Effector memory CD4-positive, alpha-beta T cell (primary cell): ENCODE measurements at regions not wholly inside any gene's neighbourhood (a gene's known extent, or its start where the extent isn't known, plus 50 kb on each side); places are given as distances from the start of the nearest gene placed in this dataset.
"Not testable (repeated sequence)": the region's sequence is repeated elsewhere in the genome, so short reads cannot be mapped to it uniquely, and the experiment has no call there.

Experiments used
- DNase-seq, 3 donors: peaks; one replicate each; pipeline ENCODE4 v3.0.0-alpha.2; 2020
- H3K27ac ChIP-seq: 2 replicates; pipeline ENCODE4 v1.7.0; 2013; ENCODE audit warnings: mild to moderate bottlenecking, low read length, moderate library complexity; ENCODE audit not compliant: insufficient read depth, poor library complexity, severe bottlenecking
- H3K27me3 ChIP-seq: replicated peaks from 2 replicates; pipeline ENCODE4 v1.7.0; 2013; ENCODE audit warnings: mild to moderate bottlenecking, low read length; ENCODE audit not compliant: insufficient read depth, control insufficient read depth, poor library complexity, severe bottlenecking
- H3K36me3 ChIP-seq: 2 replicates; pipeline ENCODE4 v1.7.0; 2013; ENCODE audit warnings: mild to moderate bottlenecking, low read length, moderate library complexity; ENCODE audit not compliant: control insufficient read depth, insufficient read depth
- H3K4me1 ChIP-seq: 2 replicates; pipeline ENCODE4 v1.7.0; 2013; ENCODE audit warnings: low read length, mild to moderate bottlenecking; ENCODE audit not compliant: control insufficient read depth, insufficient read depth, poor library complexity, severe bottlenecking
- H3K4me3 ChIP-seq: 2 replicates; pipeline ENCODE4 v1.7.0; 2013; ENCODE audit warnings: low read length, low read depth, mild to moderate bottlenecking; ENCODE audit not compliant: insufficient read depth, poor library complexity, severe bottlenecking
- H3K9me3 ChIP-seq: 2 replicates; pipeline ENCODE4 v1.7.0; 2013; ENCODE audit warnings: mild to moderate bottlenecking, low read length, moderate library complexity; ENCODE audit not compliant: control insufficient read depth

- Histone ChIP-seq H3K36me3 (no peaks in the 10 kb centered on the region), H3K27ac (no peak overlapping the region), H3K4me3 (no peak overlapping the region), H3K27me3 (no peaks in the 10 kb centered on the region), H3K4me1 (no peaks in the 10 kb centered on the region), H3K9me3 (no peaks in the 10 kb centered on the region)
- no peak for DNase-seq
Observed at GRCh38 chr3:40924559-40925141, 274.7 kb upstream of the CTNNB1 start.

GRCh38 chr3:40925231-40925630 is 274.1 kb upstream of the CTNNB1 start:
- DNase-seq: no peak
- Histone ChIP-seq H3K9me3 (no peaks in the 10 kb centered on the region), H3K36me3 (no peaks in the 10 kb centered on the region), H3K4me1 (no peaks in the 10 kb centered on the region), H3K27me3 (no peaks in the 10 kb centered on the region), H3K27ac (no peak overlapping the region), H3K4me3 (no peak overlapping the region)

DNA sequence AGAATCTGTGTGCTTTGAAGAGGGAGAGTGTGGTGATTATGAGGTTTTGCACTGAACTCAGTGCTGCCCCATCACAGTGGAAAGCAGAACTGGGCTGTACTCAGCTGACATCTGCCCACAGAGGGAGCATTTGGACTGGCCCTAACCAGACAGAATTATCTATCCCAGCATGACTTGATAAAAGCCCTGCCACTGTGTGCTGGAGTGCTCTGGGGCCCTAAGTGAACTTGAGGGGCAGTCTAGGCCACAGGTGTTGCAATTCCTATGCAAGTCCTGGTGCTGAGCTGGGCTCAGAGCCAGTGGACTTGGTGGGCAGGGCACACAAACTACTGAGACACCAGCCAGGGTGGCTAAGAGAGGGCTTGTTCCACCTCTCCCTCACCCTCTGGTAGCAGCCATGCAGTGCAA is 269.2 kb upstream of the CTNNB1 start:
- H3K27me3 ChIP-seq: no peaks in the 10 kb centered on the region
- no peak overlapping the region for H3K4me3 ChIP-seq
- H3K4me1 ChIP-seq: no peaks in the 10 kb centered on the region
- no peaks in the 10 kb centered on the region for H3K36me3 ChIP-seq
- no peak overlapping the region for H3K27ac ChIP-seq
- H3K9me3 ChIP-seq: no peaks in the 10 kb centered on the region
- no peak for DNase-seq

DNA sequence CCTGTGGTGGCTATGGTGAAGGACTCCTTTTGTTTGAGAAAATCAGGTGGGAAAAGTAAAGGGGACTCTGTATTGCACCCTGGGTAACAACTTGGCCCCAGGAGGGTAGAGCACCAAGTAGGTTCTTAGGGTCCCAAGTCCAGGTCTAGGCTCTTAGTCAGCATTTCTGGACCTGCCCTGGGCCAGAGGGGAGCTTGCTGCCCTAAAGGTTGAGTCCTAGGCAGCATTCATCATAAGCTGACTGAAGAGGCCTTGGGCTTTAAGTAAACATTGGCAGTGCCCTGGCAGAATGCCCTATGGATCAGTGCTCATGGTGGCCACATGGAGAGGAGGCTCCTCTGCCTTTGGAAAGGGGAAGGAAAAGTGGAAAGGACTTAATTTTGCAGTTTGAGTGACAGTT is 268.5 kb upstream of the CTNNB1 start:
- Histone ChIP-seq H3K4me3 (no peak overlapping the region), H3K27me3 (no peaks in the 10 kb centered on the region), H3K4me1 (no peaks in the 10 kb centered on the region), H3K9me3 (no peaks in the 10 kb centered on the region), H3K27ac (no peak overlapping the region), H3K36me3 (no peaks in the 10 kb centered on the region)
- DNase-seq: no peak

GRCh38 chr3:40938591-40938990 is 260.7 kb upstream of the CTNNB1 start:
- no peak overlapping the region for H3K4me3 ChIP-seq
- no peak overlapping the region for H3K27ac ChIP-seq
- H3K27me3 ChIP-seq: no peaks in the 10 kb centered on the region
- H3K4me1 ChIP-seq: no peaks in the 10 kb centered on the region
- H3K36me3 ChIP-seq: no peaks in the 10 kb centered on the region
- H3K9me3 ChIP-seq: no peaks in the 10 kb centered on the region
- DNase-seq: no peak

DNA sequence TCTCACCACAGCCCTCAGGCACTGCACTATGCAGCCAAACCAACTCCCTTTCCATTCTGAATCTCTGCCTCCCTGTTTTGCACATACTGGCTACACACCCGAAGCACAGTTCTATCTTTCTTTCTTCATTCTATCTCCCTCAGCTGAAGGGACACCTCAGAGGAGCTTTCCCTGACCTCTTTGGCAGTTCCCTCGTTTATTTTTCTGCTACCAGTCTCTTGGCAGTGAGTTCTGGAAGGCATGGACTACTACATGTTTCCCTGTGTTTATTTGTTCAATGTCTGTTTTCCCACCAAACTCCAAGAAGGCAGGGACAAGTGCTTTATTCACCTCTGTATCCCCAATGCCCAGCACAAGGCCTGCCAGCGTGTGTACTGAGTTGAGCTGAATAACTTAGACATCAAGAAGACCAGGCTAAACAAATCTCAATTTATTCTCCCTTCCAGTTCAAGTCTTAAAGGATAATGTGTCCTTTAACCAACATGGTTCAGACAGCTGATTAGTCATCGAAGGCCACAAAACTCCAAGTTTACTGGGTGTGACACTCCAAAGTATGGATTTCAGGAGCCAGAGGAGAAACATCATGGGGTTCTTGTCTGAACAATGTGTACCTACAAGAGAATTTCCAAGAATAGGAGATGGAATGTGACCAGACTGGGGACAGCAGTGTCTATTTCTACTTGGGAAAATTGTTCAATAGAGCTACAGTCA is 260.1 kb upstream of the CTNNB1 start:
- no peaks in the 10 kb centered on the region for H3K36me3 ChIP-seq
- H3K4me1 ChIP-seq: no peaks in the 10 kb centered on the region
- H3K27me3 ChIP-seq: no peaks in the 10 kb centered on the region
- H3K9me3 ChIP-seq: no peaks in the 10 kb centered on the region
- DNase-seq: no peak
- no peak overlapping the region for H3K4me3 ChIP-seq
- H3K27ac ChIP-seq: no peak overlapping the region

DNA sequence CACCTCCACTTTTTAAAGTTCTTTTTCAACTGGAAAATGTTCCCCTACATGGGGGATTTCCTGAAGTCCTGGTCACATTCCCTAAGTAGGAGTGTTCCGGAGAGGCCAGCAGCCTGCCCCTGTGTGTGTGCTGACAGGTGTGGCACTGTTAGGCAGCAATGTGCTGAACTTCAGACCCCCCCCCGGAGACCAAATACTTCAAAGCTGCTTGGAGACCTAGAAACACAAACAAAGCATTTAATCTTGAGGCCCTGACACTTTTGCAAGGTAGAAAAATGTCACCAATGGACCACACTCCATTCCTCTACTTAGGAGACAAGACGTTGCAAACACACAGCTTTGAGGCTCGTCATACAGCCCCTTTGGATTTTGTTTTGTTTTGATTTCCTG is 259.6 kb upstream of the CTNNB1 start:
- Histone ChIP-seq H3K27me3 (no peaks in the 10 kb centered on the region), H3K9me3 (no peaks in the 10 kb centered on the region), H3K36me3 (no peaks in the 10 kb centered on the region), H3K27ac (no peak overlapping the region), H3K4me3 (no peak overlapping the region), H3K4me1 (no peaks in the 10 kb centered on the region)
- DNase-seq: no peak

GRCh38 chr3:40940651-40941050 is 258.7 kb upstream of the CTNNB1 start:
- no peaks in the 10 kb centered on the region for H3K36me3 ChIP-seq
- H3K4me1 ChIP-seq: no peaks in the 10 kb centered on the region
- H3K27ac ChIP-seq: no peak overlapping the region
- no peak for DNase-seq
- no peaks in the 10 kb centered on the region for H3K27me3 ChIP-seq
- H3K9me3 ChIP-seq: no peaks in the 10 kb centered on the region
- no peak overlapping the region for H3K4me3 ChIP-seq

DNA sequence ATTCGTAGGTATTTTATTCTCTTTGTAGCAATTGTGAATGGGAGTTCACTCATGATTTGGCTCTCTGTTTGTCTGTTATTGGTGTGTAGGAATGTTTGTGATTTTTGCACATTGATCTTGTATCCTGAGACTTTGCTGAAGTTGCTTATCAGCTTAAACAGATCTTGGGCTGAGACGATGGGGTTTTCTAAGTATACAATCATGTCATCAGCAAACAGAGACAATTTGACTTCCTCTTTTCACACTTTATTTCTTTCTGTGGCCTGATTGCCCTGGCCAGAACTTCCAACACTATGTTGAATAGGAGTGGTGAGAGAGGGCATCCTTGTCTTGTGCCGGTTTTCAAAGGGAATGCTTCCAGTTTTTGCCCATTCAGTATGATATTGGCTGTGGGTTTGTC is 252.3 kb upstream of the CTNNB1 start:
- H3K27me3 ChIP-seq, H3K4me1 ChIP-seq, H3K36me3 ChIP-seq, DNase-seq, H3K27ac ChIP-seq, H3K4me3 ChIP-seq, H3K9me3 ChIP-seq: not testable (repeated sequence)

DNA sequence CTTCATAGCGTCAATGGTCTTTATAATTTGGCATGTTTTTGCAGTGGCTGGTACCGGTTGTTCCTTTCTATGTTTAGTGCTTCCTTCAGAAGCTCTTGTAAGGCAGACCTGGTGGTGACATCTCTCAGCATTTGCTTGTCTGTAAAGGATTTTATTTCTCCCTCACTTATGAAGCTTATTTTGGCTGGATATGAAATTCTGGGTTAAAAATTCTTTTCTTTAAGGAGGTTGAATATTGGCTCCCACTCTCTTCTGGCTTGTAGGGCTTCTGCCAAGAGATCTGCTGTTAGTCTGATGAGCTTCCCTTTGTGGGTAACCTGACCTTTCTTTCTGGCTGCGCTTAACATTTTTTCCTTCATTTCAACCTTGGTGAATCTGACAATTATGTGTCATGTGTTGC is 250.0 kb upstream of the CTNNB1 start:
- H3K4me1 ChIP-seq, H3K9me3 ChIP-seq, H3K36me3 ChIP-seq, H3K27ac ChIP-seq, DNase-seq, H3K4me3 ChIP-seq, H3K27me3 ChIP-seq: not testable (repeated sequence)
